Head of caudate nucleus (tissue), 42 donors: ENCODE measurements at regions not wholly inside any gene's neighbourhood (a gene's known extent, or its start where the extent isn't known, plus 50 kb on each side); places are given as distances from the start of the nearest gene placed in this dataset.

Experiments used
- DNase-seq, 42 donors: peaks; one replicate each; pipeline versions ENCODE4 v3.0.0 to v3.0.0-alpha.2; 2020 to 2021; ENCODE audit warnings: mixed read lengths in 7 of 42
- intact Hi-C: fragments of 100-400 bp; cut with DNase I; formaldehyde crosslinking; loops from one replicate; pipeline ENCODE4 v1.15.0; 2022

DNA sequence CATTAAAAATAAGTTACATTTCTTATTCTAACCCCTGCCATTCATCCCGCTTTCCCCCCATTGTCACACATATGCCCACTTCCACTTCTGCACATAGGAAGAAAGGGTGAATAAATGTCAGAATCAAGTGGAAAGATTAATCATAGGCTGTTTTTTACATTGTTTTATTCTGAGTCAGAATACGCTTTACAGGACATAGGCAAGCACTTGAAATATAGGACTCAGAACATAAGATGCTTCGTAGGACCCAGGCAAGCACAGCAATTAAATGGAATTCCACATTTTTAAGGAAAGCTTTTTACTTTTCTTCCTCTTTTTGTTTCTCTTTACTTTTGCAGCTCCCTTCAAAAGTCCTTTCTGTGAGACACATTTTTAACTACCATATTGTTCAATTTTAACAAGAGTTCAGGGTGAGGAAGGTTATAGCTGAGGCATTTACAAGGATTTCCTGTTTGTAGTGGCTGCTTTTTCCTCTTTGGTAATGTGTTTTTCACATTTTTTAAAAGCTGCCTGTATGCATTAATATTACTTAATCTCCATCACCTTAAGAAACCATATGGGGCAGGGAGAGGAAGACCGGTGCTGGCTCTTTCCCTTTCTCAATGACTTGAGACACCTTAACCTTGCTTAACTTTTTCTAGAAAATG lies 130.0 kb downstream of the TES start:
- no peak for DNase-seq
- intact Hi-C loops, result no loop called here

DNA sequence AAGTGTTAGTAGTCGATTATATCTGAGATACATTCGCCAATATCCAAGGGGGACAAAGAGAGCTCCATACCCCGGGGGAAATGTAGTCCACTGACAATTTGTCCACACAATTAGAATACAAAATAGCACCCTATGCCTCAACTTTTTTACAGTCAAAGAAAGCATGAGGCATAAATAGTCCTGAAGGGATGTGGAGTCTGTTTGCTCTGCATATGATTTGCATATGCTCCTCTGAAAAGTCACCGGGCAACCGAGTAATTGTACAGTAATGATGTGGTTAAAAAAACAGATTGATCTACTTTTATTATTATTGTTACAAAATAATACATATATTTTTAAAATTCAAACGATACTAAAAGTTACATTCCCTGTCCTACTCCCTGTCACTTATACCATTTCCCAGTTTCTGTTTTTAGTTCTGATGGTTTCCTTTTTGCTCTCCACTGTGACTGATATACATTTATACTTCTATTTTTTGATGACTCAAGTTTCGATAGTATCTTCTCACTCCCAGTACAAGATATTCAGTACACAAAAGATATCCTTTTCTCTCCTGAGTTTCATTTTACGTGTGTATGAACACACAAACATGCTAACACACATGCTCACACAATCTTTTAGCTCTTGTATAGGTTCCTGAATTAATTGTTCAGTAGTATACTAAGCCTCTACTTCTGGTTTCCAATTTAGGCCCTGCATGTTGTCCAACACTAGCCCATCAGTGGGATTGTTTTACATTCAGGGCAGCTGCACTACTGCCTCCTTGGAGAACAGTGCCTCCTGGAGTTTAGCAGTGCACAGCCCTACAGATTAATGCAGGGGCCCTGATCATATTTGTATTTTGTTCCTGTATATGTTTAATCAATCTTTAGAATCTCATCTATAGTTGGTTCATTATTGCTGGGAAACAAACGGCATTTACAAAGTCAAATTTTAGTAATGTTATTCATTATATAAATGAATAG lies 130.9 kb downstream of the TES start:
- DNase-seq, result peak in 1 of 42 donors; percentile 7
- intact Hi-C loops, result no loop called here

- DNase-seq, result no peak
- intact Hi-C loops, result no loop called here
Observed at GRCh38 chr7:116342125-116342524, 131.8 kb downstream of the TES start.

- intact Hi-C loops, result no loop called here
- DNase-seq, result no peak
Observed at GRCh38 chr7:116347151-116347832, 137.0 kb downstream of the TES start.

- DNase-seq, result no peak
- intact Hi-C loops, result no loop called here
Observed at GRCh38 chr7:116348346-116348745, 138.0 kb downstream of the TES start.

- intact Hi-C loops, result no loop called here
Observed at GRCh38 chr7:116351966-116352365, 141.6 kb downstream of the TES start.

DNA sequence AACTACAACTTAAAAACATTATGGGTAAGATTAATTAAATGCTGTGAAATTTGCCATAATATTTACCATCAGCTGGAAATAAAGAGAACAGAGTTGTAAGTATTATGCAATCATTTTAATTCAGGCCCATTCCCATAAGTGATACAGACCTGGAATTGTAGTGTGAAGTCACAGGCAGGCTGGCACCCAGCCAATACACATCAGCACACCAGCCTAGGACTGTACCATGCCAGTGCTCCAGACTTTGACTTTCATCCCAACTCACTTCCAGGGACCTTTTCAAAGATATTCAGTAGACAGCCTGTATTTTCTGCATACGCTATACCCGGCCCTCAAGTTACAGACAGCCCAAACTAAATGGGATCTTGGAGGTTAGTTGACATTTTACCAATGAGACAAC lies 143.3 kb downstream of the TES start:
- intact Hi-C loops, result no loop called here
- no peak for DNase-seq

More at GRCh38 chr7:116351966-116352365, 141.6 kb downstream of the TES start:
- DNase-seq, result no peak

- intact Hi-C loops, result no loop called here
- no peak for DNase-seq
Observed at GRCh38 chr7:116354171-116354545, 143.8 kb downstream of the TES start.

GRCh38 chr7:116354546-116355423 lies 144.4 kb downstream of the TES start:
- intact Hi-C loops, result no loop called here
- no peak for DNase-seq

GRCh38 chr7:116355424-116355765 lies 144.1 kb upstream of the CAV2 start:
- intact Hi-C loops, result no loop called here
- DNase-seq, result no peak

- no peak for DNase-seq
- intact Hi-C loops, result no loop called here
Observed at GRCh38 chr7:116356333-116356965, 143.1 kb upstream of the CAV2 start.

GRCh38 chr7:116356979-116357378 lies 142.6 kb upstream of the CAV2 start:
- intact Hi-C loops, result no loop called here
- DNase-seq, result no peak

- no peak for DNase-seq
- intact Hi-C loops, result no loop called here
Observed at GRCh38 chr7:116357781-116358670, 141.5 kb upstream of the CAV2 start.

DNA sequence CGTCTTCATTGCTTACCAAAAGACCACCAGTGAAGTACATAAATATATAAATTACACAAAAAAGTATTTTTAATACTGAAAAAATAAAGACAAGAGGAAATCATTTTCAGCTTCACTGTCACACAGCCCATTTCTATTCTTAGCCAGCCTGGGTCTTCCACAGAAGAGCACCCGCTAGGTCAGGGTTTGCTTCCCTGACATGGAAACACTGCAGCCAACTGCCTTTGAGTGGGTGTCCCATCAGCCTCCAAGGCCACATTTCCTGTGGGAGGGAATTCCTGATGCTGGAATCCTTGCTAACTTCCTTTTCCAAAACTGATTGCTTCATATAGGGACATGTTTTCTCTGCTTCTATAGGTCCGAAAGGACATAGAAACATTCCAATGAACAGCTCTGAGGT lies 137.8 kb upstream of the CAV2 start:
- no peak for DNase-seq
- intact Hi-C loops, result no loop called here

- intact Hi-C loops, result no loop called here
Observed at GRCh38 chr7:116363637-116364432, 135.7 kb upstream of the CAV2 start.

GRCh38 chr7:116364469-116364868 lies 135.1 kb upstream of the CAV2 start:
- no peak for DNase-seq
- intact Hi-C loops, result no loop called here

More at GRCh38 chr7:116363637-116364432, 135.7 kb upstream of the CAV2 start:
- no peak for DNase-seq

DNA sequence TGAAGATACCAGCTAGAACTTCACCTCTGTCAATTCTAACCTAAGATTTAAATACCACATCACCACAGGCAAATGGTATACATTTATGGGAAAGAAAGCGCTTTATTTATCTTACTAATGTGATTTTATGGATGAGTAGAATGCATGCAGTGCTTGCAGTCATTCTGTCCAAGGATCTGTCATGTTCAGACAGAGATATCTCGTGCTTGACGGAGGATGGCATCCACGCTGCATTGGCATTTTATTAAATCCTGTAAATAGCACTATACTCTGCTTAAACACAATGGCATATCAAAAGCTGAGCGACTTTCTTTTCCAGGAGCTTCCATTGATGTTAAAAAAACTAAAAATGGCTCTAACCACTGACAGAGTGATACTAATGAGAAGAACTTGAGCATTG lies 133.7 kb upstream of the CAV2 start:
- no peak for DNase-seq
- intact Hi-C loops, result no loop called here
